Cardiac muscle cell (in vitro differentiated cells and primary cell): ENCODE measurements at regions not wholly inside any gene's neighbourhood (a gene's known extent, or its start where the extent isn't known, plus 50 kb on each side); places are given as distances from the start of the nearest gene placed in this dataset.

Experiments
- DNase-seq, 2 donors: peaks; one replicate each; pipeline versions ENCODE4 v3.0.0 to v3.0.0-alpha.2; 2010 to 2017; ENCODE audit warnings: low read depth in 1 of 2, low spot score in 1 of 2
- H3K27ac ChIP-seq: fragments of 200-600 bp; sonication (generic); 2 replicates; pipeline ENCODE4 v1.5.1; 2016
- H3K27me3 ChIP-seq: fragments of 200-600 bp; sonication (generic); 2 replicates; pipeline ENCODE4 v1.6.0; 2016; ENCODE audit warnings: control low read depth
- H3K36me3 ChIP-seq: fragments of 200-600 bp; sonication (generic); 2 replicates; pipeline ENCODE4 v1.5.1; 2016; ENCODE audit warnings: control low read depth
- H3K4me1 ChIP-seq: fragments of 200-600 bp; sonication (generic); 2 replicates; pipeline ENCODE4 v1.8.1; 2017; ENCODE audit warnings: low read depth, mild to moderate bottlenecking, mixed run types
- H3K4me3 ChIP-seq: fragments of 200-600 bp; sonication (generic); 2 replicates; pipeline ENCODE4 v1.5.1; 2016; ENCODE audit warnings: mild to moderate bottlenecking
- H3K9me3 ChIP-seq: fragments of 200-600 bp; sonication (generic); 2 replicates; pipeline ENCODE4 v1.5.1; 2017; ENCODE audit warnings: low read depth, mild to moderate bottlenecking, control low read depth
- CTCF ChIP-seq: IDR thresholded peaks from 2 replicates; pipeline ENCODE4 v1.5.1; 2012; ENCODE audit warnings: low read depth, mild to moderate bottlenecking, low read length

- no peaks in the 10 kb centered on the region for H3K27me3 ChIP-seq
- no peak overlapping the region for H3K4me3 ChIP-seq
- DNase-seq: no peak
- no peaks in the 10 kb centered on the region for H3K9me3 ChIP-seq
- no peak for TF ChIP-seq CTCF
- no peaks in the 10 kb centered on the region for H3K4me1 ChIP-seq
- H3K36me3 ChIP-seq: no peaks in the 10 kb centered on the region
- no peak overlapping the region for H3K27ac ChIP-seq
These were observed 124.2 kb downstream of the BCL2L11 start for GRCh38 chr2:111244864-111245263.

- no peak overlapping the region for H3K27ac ChIP-seq
- no peaks in the 10 kb centered on the region for H3K27me3 ChIP-seq
- no peak for TF ChIP-seq CTCF
- H3K36me3 ChIP-seq: no peaks in the 10 kb centered on the region
- H3K4me1 ChIP-seq: no peaks in the 10 kb centered on the region
- no peak for DNase-seq
- no peaks in the 10 kb centered on the region for H3K9me3 ChIP-seq
- no peak overlapping the region for H3K4me3 ChIP-seq
These were observed 125.9 kb downstream of the BCL2L11 start for GRCh38 chr2:111246620-111247061.

- Histone ChIP-seq H3K27ac (no peak overlapping the region), H3K4me3 (no peak overlapping the region), H3K9me3 (no peaks in the 10 kb centered on the region), H3K27me3 (no peaks in the 10 kb centered on the region), H3K4me1 (no peaks in the 10 kb centered on the region), H3K36me3 (no peaks in the 10 kb centered on the region)
- no peak for TF ChIP-seq CTCF
- DNase-seq: no peak
These were observed 126.8 kb downstream of the BCL2L11 start for GRCh38 chr2:111247491-111247890.

- Histone ChIP-seq H3K27me3 (no peaks in the 10 kb centered on the region), H3K4me3 (no peak overlapping the region), H3K36me3 (no peaks in the 10 kb centered on the region), H3K9me3 (no peaks in the 10 kb centered on the region), H3K27ac (no peak overlapping the region), H3K4me1 (no peaks in the 10 kb centered on the region)
- DNase-seq: no peak
- TF ChIP-seq CTCF: no peak
These were observed 129.1 kb downstream of the BCL2L11 start for GRCh38 chr2:111249806-111250205.

GRCh38 chr2:111250448-111251030 lies 129.8 kb downstream of the BCL2L11 start:
- Histone ChIP-seq H3K27ac (no peak overlapping the region), H3K36me3 (no peaks in the 10 kb centered on the region), H3K4me3 (no peak overlapping the region), H3K27me3 (no peaks in the 10 kb centered on the region), H3K4me1 (no peaks in the 10 kb centered on the region), H3K9me3 (no peaks in the 10 kb centered on the region)
- TF ChIP-seq CTCF: no peak
- no peak for DNase-seq
